ENCODE measurements at regions not wholly inside any gene's neighbourhood (a gene's known extent, or its start where the extent isn't known, plus 50 kb on each side); places are given as distances from the start of the nearest gene placed in this dataset.

DNA sequence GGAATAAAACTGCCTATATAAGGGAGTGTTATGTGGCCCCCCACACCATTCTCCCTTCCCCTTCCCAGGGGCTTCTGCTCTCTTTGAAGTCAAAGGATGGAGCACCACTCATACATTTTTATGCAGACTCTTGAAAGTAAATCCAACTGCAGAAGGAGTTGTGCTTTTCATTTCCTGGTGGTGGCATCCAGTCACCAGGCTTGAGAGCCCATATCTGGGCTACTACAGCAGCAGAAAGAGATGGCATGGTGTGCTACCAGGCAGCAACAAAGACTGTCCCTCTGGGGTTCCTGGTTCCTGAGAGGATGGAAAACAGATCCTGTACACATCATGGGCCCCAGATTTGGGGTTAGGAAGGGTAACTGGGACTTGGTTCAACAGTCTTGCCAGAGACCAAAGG lies 226.4 kb downstream of the CLIC5 start:
- DNase-seq: no peak

DNA sequence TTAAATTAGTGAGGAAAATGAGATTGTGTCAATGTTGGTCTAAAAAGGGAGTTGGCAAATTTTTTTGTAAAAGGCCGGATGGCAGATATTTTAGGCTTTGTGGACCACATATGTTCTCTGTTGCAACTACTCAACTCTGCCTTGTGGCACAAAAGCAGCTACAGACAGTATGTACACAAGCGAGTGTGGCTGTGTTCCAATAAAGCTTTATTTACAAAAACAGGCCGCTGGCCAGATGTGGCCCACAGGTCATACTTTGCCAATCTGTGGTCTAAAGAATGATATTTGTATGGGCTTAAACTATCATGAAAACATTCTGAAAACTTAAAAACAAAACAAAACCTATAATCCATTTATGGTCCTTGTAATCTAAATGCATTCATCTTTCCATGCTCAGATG lies 228.3 kb downstream of the CLIC5 start:
- no peak for DNase-seq

DNA sequence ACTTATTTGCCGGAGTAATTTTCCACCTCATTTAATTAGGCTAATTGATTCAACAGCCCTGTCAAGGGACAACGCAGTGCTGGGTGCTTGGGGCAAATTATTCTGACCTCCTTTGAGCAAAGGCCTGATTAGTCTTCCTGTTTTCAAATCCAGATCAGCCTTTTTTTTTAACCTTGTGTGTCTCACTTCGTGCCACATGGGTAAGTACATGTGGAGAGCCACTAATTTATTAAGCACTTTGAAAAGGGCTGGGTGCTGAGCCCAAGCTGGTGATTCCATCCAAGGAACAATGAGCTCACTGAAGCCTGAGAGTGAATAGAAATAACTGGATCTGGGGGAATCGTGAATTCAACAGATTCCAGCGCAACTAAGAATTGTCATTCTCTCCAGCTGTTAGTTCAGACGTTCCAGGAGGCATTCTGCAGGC lies 229.3 kb downstream of the CLIC5 start:
- no peak for DNase-seq

DNA sequence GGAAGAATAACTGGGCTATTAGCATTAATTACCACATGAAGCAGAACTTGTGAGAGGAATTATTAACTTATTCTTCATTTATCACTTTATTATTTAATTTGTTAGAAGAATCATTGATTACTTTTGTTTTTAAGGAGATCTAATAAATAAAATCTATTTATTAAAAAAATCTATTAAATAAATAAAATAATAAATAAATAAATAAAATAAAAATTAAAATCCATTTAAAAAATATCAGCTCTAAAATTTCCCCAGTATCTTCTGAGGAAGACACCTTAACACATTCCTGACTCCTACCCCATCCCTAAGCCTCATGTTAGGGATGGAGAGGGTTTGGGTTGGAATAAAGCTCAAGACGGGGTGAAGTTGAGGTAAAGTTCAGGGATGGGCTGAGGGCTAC lies 231.4 kb downstream of the CLIC5 start:
- DNase-seq: no peak

DNA sequence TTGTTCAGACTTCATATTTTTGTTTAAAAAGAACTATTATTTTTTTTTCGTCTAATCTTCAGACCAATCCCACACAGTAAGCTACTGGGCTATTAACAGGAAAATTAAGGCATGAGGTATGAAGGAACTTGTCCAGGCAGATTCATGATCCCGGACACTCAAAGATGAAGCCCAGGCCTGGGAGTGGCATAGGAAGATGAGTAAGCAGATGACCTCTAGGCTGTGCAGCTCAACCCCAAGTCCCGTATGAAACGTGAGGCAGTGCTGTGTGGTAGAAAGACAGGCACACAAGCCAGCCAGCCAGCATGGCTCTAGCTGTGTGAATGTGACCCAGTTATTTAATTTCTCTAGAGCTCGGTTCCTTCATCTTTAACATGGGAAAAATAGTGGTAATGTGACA lies 231.9 kb downstream of the CLIC5 start:
- DNase-seq: no peak

DNA sequence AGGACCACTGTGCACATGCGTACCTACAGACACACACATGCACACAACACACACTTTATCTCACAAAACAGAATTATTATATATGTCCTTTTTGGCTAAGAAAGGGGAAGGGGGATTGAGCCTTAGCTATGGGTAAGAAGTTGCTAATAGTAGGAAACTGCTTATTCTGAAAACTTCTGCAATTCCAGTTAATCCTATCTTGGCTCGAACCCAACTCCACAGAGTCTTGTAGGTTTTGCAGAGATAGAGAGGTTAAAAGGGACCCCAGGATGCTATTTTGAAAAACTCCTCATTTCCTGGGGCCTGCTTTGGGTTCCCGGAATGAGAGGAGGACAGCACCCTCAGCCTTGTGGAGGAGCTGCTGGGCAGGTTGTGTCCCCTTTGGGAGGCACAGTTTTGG lies 233.8 kb downstream of the CLIC5 start:
- no peak for DNase-seq

DNA sequence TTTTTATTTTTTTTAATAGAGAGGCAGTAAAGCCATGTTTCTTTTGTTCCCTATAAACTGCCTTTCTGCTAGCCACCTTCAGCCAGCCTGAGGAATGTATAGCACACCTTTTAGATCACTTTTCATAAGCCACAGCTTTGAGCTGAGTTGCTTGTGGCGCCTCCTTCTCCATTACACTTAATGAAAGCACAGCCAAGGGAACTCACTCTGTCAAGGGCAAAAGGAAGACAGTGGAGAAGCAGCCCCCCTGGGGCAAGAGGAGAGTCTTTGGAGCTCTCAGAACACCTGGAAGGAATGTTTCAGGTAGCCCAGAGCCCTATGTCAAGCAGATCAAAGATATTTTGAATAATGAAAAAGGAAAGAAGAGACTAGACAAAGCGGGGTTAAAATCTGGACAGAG lies 235.1 kb downstream of the CLIC5 start:
- DNase-seq: no peak

DNA sequence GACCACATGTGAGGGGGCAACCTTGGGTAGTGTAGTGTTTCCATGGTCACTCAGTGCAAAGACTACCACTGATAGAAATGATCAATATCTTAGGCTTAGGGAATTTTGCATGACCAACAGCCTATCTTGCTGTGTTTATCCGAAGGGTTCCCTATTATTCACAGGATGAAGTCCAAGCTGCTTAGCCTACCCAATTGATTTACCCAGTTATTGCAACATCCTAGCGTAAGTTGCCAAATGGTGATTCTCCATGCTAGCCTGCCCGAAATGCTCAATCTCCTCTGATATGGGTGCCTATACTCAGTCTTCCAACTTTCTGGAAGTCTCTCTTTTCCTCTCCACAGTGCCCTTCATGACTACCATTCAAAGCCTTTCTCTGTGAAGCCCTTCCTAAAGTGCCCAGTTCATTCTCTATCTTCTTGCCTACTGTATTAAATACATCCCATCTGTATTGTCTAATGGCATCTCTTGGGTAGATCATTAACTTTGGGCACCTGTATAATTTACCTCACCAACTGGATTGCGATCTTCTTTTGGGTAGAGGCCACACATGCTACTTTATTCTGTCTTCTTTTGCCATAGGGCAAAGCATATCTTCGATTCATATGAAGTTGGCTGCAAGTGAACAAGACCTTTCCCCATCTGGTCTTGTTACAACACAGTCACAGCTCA lies 240.5 kb downstream of the CLIC5 start:
- DNase-seq: no peak

DNA sequence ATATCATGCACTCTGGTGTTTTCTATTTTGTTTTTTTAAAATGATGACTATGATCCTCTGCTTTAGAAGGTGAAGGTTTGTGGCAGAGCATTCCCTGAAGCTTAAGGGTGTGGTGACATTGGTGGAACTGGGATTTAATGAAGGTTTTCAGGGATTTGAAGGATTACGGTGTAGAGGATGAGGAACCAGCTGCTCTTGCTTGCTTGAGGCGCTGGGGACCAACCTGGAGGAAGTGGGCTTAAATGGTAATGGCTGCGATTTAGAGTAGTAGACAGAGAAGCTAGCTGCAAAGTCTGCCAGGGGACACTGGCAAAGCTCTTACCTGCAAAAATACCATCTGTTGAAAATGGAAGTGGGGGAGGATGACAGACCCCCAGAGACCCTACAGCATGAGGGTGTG lies 241.8 kb downstream of the CLIC5 start:
- no peak for DNase-seq

DNA sequence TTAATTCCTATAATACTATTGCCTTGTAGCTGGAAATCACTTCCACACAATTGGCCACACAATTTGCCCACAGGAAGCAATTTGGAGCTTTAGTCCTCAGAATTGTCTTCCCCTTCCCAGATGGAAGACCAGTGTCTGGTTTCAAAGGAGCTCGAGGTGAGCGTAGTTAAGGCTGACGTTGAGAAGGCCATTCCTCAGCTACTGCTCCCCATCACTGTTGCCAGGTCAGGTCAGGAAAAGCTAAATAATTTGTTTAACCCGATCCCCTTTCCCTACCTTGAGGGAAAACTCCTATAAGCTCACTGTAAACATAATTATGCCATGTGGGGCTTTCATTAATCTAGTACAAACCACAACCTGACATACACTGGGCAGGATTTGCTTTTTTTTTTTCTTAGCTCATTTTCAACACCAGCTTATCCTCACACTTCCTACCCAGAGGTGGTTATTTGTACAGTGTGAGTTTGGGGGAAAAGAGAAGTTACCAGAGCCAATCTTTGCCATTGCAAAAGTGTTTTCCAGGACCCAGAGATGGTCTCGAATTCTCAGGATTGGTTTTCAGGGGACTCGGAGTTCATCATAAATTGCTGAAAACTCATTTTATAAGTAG lies 242.7 kb downstream of the CLIC5 start:
- no peak for DNase-seq

DNA sequence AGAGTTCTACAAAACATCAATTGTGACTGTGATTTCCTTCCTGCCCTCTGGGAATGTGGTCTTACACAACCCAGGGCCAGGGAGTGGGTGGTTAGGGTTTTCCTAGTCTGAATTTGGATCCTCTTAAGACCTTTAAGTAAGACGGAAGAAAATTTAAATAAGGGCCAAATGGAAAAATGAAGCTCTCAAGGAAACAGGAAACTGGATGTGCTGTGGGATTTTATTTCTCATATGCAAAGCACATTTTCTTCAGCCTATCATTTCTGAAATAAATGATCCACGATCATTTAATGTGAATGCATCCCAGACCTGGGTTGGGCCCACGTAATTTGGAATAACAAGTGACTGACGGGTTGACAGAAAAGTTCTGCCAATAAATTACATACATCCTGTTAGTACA lies 243.6 kb downstream of the CLIC5 start:
- no peak for DNase-seq

DNA sequence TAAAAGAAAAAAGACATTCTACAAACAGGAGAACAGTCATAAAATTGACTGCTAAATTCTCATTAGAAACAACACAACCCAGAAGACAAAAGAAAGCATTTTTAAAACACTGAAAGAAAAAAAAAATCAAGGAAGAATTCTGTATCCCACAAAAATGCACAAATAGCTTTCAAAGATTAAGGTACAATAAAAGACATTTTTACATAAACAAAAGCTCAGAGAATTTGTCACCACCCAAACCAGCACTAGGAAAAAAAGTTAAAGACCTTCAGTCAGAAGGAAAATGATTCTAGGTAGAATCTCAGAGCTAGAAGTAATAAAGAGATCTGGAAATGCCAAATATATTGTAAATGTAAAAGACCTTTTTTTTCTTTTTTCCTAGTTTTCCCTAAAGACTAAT lies 252.4 kb downstream of the CLIC5 start:
- no peak for DNase-seq

DNA sequence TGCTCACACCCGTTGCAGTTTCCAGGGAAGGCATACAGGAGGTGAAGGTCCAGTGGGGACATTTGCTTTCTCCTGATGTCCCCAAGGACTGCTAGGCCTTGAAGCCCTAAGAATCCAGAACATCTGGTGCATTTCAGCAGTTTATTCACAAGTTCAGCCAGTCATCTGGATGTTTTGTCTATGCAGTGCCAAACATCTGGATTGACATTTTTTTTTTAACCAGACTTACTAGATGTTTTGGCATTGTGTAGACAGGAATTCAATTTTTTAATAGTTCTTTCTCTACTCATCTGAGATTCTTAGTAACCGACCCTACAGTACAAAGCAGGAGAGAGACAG lies 256.2 kb downstream of the CLIC5 start:
- no peak for DNase-seq

DNA sequence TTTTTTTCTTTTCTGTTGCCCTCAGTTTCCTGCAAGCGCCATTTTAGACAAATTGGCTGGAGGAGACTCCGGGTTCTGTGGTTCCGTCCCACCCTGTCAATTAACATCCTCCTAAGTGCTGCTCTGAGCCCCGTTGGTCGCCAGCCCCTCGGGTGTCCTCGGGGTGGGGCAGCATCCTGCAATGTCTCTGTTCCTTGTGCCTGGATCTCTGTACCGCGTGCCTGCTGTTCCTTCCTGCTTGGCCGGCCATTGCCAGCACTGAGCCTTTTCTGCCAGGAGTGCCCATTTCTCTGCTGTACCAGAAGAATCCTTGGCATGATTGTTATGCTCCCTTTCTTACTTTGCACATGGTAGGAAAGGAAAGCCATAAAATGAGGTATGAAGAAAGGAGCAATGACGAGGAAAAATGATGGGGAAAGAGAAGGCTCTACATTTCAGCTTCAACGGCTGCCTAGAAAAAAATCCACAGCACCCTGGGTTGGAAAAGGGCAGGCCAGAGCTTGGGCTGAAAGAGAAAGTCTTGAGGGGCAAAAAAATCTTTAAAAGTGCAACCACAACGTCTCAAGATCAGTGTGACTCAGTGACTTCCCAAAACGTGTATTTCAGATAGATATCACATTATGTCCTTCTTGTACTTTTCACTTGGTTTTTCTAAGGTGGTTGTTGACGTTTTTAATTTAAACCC lies 256.7 kb downstream of the CLIC5 start:
- no peak for DNase-seq

DNA sequence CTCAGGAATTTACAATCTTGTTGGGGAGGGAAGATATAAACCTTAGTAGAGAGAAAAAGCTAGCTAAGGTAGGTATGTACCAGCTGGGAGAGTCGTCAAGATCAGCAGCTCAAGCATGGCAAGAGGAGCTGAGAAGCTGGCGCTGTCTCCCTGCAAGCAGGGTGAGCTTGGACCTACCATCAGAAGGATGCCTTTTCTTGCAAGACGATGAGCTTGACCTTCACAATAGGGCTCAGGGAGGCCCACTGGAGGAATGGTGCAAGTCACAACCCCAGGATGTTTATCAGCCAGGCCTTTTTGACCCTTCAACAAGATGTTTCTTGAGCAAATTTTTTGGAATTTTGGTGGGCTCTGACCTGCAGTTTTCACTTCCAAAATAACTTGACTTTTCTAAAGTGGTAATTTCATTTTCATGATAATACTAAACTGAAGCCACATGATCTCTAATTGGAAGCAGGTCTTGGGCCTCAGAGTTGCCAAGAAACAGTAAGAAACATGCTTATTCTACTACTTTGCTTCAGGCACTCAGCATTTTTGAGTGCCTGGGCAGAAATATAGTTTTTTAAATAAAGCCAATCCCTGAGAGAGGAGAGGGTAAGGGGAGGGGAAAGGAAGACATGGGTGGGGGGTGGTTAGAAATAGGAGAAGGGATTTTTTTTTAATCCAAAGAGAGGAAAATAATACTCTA lies 258.1 kb downstream of the CLIC5 start:
- no peak for DNase-seq

DNA sequence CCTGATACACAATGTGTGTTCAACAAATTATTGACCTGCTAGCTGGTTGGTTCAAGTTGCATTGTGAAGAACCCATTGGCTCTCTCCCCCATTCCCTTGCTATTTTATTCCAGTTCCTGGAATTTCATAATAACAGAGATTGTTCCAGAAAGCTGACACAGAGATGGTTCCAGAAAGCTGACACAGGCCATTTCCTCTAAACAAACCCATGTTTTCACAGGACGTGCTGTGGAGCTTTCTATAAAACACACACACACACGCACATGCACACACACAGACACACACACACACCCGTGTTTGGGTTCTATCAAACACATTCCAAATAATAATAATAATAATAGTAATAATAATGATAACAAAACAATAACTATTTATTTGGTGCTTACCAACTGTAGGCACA lies 259.1 kb downstream of the CLIC5 start:
- no peak for DNase-seq

DNA sequence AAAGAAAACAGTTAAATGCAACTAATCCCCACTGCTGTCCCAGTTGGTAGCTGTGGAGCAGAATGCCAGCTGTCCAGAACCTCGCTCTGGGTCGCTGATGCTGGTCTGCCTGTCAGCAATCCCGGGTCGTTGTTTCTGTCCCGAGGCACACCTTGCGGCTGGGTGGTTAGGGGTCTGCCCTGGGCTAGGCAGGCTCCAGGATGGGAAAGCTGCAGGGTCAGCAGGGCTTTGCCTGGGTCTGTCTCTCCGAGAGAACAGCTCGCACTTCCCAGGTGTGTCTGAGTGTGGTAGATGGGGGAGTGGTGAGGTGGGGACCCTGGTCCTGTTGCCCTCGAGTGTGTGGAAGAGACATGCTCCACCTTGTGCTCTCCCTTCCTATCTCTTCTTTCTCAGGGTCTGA lies 261.2 kb downstream of the CLIC5 start:
- DNase-seq: no peak

DNA sequence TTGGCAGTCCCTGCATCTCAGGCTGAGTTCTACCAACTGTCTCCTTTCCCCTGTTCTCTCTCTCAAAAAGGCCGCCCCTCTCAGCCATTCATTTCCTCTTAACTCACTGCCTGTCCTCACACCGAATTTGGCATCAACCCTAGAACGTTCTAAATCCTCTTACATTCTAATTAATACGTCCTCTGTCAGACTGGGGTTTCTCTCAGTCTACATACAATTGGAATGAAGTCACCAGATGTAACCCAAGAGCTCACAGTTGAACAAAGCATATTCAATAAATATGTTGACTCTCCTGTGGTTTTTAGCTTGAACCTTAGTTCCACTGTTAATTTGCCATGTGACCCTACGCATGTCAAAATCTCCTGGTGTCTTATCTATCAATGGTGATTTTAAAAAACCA lies 269.6 kb downstream of the CLIC5 start:
- DNase-seq: no peak

DNA sequence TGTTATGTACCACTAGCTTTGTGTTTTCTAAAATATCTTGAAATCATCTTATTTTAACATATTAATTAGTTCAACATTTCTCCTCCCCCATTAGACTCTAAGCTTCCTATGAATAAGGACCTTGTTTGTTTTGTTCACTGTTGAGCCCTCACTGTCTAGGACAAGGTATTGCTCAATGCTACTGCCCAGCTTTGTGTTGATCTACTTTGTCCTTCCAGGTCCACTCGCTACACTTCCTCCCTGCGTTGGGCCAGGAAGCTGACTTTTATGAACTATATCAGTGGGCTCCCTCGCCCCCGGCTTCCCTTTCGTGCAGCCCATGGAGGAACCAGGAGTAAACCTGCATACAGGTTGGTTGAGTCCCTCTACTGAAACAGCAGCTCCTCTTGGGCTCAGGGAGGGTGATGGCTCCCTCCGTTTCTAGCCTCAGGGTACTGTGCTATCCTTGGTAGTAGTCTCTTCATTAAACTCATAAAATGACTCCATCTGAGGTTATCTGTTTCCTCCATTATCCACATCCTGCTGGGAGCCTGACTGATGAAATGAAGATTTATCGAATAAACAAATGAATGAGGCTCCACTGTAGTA lies 272.5 kb downstream of the CLIC5 start:
- no peak for DNase-seq

DNA sequence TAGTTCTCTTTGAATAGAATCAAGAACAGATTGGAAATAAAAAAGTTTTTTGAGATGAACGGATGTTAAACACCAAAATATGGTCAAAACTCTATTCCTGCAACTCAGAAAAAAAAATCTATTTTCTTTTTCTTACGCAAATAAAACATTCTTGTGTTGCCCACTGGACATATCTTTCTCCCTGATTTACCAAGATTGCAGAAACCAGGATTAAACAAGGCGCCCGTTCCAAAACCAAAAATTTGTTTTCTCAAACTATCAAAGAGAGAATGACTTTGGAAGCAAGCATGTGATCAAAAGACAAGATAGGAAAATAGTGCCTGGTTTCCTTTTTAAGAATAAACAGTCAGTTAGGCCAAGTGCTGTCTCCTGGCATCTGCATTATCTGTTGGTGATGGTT lies 273.1 kb downstream of the CLIC5 start:
- no peak for DNase-seq

DNA sequence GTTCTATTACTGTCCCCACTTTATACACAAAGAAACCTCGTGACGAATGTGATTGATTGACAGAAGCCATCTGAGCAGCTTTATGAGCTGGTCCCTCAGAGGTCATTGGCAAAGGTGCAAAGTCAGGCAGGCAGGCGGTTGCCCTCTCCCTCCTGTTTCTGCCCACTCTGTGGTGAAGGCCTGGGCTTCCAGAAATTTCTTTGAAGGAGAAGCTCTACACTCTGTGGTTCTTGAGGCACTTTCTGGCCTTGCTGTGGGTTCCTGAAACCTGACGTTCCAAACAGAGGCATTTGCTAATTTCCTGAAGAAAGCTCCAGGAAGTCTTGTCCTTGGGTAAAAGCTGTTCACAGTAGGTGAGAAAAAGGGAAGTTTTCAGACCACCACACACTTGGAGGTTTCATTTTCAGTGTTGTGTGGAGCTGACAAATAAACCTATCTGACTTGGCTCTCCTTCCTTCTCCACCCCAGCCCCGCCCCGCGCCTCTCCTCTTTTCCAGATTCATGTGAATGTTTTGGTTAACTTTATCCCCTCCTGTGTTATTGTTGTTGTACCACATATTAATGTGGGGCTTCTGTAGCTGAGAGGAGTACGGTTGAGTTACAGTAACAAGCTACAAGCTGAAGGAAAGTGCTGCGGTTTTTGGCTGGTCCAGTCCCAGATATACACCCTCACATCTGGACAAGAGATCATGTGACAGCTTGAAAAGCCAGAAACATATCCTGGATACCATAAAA lies 274.1 kb downstream of the CLIC5 start:
- DNase-seq: no peak

DNA sequence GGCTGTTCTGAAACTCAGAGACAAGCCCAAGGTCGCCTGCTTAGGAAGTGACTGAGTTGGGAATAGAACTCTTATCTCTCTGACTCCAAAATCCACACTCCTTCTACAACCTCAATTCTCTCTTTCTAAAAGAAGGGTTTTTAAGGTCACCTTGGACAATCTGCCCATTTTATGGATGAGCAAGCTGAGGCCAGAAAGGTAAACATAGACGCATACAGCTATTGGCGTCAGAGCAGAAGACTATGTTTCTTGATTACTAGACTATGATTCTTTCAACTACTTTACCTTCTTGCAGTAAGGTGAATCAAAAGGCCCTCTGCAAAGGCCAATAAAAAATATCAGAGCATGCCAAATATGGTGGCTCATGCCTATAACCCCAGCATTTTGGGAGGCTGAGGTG lies 276.6 kb downstream of the CLIC5 start:
- no peak for DNase-seq

DNA sequence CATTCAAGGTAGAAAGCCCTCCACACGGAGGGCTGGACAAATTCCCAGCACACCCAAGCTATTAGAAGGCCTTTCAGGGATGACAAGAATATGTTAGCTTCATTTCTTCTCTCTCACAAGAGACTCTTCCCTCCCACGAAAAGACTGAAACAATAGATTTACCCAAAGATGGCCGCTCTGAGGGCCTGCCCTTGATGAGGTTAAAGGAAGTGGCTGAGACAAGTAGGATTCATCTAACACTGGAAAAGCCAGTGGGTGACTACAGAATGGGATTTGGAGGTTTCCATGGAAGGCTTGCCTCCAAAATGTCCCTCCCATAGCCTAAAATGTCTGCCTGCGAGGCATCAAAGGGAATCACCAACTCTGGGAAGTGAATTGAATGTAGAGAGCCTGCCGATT lies 277.6 kb downstream of the CLIC5 start:
- no peak for DNase-seq

Measured in DMS 273 treated with DMSO at 0.1 percent for 48 hours (cell line).